ENCODE measurements at regions not wholly inside any gene's neighbourhood (a gene's known extent, or its start where the extent isn't known, plus 50 kb on each side); places are given as distances from the start of the nearest gene placed in this dataset.

GRCh38 chr14:71273366-71273765 is 366.1 kb downstream of the PCNX1 start:
- Histone ChIP-seq H3K4me3 (no peak overlapping the region), H3K36me3 (no peaks in the 10 kb centered on the region), H3K4me1 (no peaks in the 10 kb centered on the region), H3K9me3 (no peaks in the 10 kb centered on the region), H3K27ac (no peak overlapping the region), H3K27me3 (no peaks in the 10 kb centered on the region)
- no peak for TF ChIP-seq POLR2A (IDR thresholded peaks at IDR 0.05)
- TF ChIP-seq, protein P1, sequence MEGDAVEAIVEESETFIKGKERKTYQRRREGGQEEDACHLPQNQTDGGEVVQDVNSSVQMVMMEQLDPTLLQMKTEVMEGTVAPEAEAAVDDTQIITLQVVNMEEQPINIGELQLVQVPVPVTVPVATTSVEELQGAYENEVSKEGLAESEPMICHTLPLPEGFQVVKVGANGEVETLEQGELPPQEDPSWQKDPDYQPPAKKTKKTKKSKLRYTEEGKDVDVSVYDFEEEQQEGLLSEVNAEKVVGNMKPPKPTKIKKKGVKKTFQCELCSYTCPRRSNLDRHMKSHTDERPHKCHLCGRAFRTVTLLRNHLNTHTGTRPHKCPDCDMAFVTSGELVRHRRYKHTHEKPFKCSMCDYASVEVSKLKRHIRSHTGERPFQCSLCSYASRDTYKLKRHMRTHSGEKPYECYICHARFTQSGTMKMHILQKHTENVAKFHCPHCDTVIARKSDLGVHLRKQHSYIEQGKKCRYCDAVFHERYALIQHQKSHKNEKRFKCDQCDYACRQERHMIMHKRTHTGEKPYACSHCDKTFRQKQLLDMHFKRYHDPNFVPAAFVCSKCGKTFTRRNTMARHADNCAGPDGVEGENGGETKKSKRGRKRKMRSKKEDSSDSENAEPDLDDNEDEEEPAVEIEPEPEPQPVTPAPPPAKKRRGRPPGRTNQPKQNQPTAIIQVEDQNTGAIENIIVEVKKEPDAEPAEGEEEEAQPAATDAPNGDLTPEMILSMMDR (IDR thresholded peaks at IDR 0.05 in 4 of 5, conservative IDR thresholded peaks at IDR 0.05 in 1 of 5), result no peak
- no peak for ATAC-seq
- DNase-seq, result no peak
- in situ Hi-C loops (cut with MboI; ENCODE audit: low sequenced_read_pairs in 4 of 4), result no loop called here
- intact Hi-C loops (cut with DNase I; ENCODE audit: low total_unique reads), result no loop called here

GRCh38 chr14:71284048-71284447 is 376.8 kb downstream of the PCNX1 start:
- in situ Hi-C loops (cut with MboI; ENCODE audit: low sequenced_read_pairs in 4 of 4), result no loop called here
- Histone ChIP-seq H3K27ac (no peak overlapping the region), H3K4me1 (no peaks in the 10 kb centered on the region), H3K27me3 (no peaks in the 10 kb centered on the region), H3K4me3 (no peak overlapping the region), H3K9me3 (no peaks in the 10 kb centered on the region), H3K36me3 (no peaks in the 10 kb centered on the region)
- intact Hi-C loops (cut with DNase I; ENCODE audit: low total_unique reads), result no loop called here
- ATAC-seq, result no peak
- no peak for DNase-seq
- TF ChIP-seq, protein P1 (IDR thresholded peaks at IDR 0.05 in 4 of 5, conservative IDR thresholded peaks at IDR 0.05 in 1 of 5), result no peak
- TF ChIP-seq POLR2A (IDR thresholded peaks at IDR 0.05), result no peak

DNA sequence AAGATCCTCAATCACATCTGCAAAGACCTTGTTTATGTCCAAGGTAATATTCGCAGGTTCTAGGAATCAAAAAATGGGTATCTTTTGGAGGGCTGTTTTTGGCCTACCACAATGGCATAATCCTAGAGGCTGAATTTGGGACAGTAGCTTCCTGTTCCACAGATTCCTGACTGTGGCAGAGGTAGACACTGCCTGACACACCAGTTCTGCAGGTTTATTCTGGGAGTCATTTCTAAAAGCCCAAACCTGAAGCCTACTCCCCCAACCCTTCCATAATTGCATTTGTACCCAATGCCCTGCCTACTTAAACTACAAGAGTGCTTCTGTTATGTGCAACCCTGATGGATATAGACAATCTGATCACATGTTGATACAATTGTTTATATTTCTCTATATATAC is 378.9 kb downstream of the PCNX1 start:
- intact Hi-C loops (cut with DNase I; ENCODE audit: low total_unique reads), result no loop called here
- Histone ChIP-seq H3K4me3 (no peak overlapping the region), H3K4me1 (no peaks in the 10 kb centered on the region), H3K9me3 (no peaks in the 10 kb centered on the region), H3K27me3 (no peaks in the 10 kb centered on the region), H3K36me3 (no peaks in the 10 kb centered on the region), H3K27ac (no peak overlapping the region)
- DNase-seq (no peak), ATAC-seq (no peak)
- TF ChIP-seq, protein P1 (IDR thresholded peaks at IDR 0.05 in 4 of 5, conservative IDR thresholded peaks at IDR 0.05 in 1 of 5), result no peak
- in situ Hi-C loops (cut with MboI; ENCODE audit: low sequenced_read_pairs in 4 of 4), result no loop called here

DNA sequence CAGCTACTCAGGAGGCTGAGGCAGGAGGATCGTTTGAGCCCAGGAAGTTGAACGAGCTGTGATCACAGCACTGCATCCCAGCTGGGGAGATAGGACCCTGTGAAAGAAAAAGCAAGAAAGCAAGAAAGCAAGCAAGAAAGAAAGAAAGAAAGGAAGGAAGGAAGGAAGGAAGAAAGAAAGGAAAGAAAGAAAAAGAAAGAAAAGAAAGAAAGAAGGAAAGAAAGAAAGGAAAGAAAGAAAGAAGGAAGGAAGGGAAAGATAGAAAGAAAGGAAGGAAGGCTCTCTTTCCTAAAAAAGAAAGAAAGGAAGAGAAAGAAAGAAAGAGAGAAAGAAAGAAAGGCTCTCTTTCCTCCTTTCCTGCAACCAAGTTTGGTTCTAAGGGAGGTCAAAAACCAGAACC is 380.3 kb downstream of the PCNX1 start:
- TF ChIP-seq, protein P1 (IDR thresholded peaks at IDR 0.05 in 4 of 5, conservative IDR thresholded peaks at IDR 0.05 in 1 of 5), result no peak

GRCh38 chr14:71289536-71289935 is 382.3 kb downstream of the PCNX1 start:
- H3K9me3 ChIP-seq, result no peaks in the 10 kb centered on the region
- in situ Hi-C loops (cut with MboI; ENCODE audit: low sequenced_read_pairs in 4 of 4) (no loop called here), intact Hi-C loops (cut with DNase I; ENCODE audit: low total_unique reads) (no loop called here)
- ATAC-seq (no peak), DNase-seq (no peak)
- TF ChIP-seq POLR2A (IDR thresholded peaks at IDR 0.05), result no peak
- TF ChIP-seq, protein P1 (IDR thresholded peaks at IDR 0.05 in 4 of 5, conservative IDR thresholded peaks at IDR 0.05 in 1 of 5), result no peak
- no peaks in the 10 kb centered on the region for H3K27me3 ChIP-seq
- H3K36me3 ChIP-seq, result no peaks in the 10 kb centered on the region
- no peak overlapping the region for H3K27ac ChIP-seq
- no peak overlapping the region for H3K4me3 ChIP-seq
- H3K4me1 ChIP-seq, result no peaks in the 10 kb centered on the region

More for the DNA sequence above, 380.3 kb downstream of the PCNX1 start:
- in situ Hi-C loops (cut with MboI; ENCODE audit: low sequenced_read_pairs in 4 of 4) (no loop called here), intact Hi-C loops (cut with DNase I; ENCODE audit: low total_unique reads) (no loop called here)
- Histone ChIP-seq H3K9me3 (no peaks in the 10 kb centered on the region), H3K27ac (no peak overlapping the region), H3K27me3 (no peaks in the 10 kb centered on the region), H3K4me1 (no peaks in the 10 kb centered on the region), H3K36me3 (no peaks in the 10 kb centered on the region), H3K4me3 (no peak overlapping the region)
- ATAC-seq (no peak), DNase-seq (no peak)

Data from gastrocnemius medialis (tissue), 4 donors.